HFF-Myc (cell line): ENCODE measurements at regions not wholly inside any gene's neighbourhood (a gene's known extent, or its start where the extent isn't known, plus 50 kb on each side); places are given as distances from the start of the nearest gene placed in this dataset.
"Not testable (repeated sequence)": the region's sequence is repeated elsewhere in the genome, so short reads cannot be mapped to it uniquely, and the experiment has no call there.

ENCODE experiments used
- DNase-seq: peaks from one replicate; pipeline ENCODE4 v3.0.0-alpha.2; 2011; ENCODE audit warnings: low read depth; ENCODE audit errors: extremely low read depth
- H3K4me3 ChIP-seq: replicated peaks from 2 replicates; pipeline ENCODE4 v1.5.1; 2011; ENCODE audit warnings: low read depth, mild to moderate bottlenecking, control low read depth, low read length
- CTCF ChIP-seq: IDR thresholded peaks from 2 replicates; pipeline ENCODE4 v1.5.1; 2012; ENCODE audit warnings: mild to moderate bottlenecking, low read depth, low read length, control low read depth; ENCODE audit errors: missing control alignments

DNA sequence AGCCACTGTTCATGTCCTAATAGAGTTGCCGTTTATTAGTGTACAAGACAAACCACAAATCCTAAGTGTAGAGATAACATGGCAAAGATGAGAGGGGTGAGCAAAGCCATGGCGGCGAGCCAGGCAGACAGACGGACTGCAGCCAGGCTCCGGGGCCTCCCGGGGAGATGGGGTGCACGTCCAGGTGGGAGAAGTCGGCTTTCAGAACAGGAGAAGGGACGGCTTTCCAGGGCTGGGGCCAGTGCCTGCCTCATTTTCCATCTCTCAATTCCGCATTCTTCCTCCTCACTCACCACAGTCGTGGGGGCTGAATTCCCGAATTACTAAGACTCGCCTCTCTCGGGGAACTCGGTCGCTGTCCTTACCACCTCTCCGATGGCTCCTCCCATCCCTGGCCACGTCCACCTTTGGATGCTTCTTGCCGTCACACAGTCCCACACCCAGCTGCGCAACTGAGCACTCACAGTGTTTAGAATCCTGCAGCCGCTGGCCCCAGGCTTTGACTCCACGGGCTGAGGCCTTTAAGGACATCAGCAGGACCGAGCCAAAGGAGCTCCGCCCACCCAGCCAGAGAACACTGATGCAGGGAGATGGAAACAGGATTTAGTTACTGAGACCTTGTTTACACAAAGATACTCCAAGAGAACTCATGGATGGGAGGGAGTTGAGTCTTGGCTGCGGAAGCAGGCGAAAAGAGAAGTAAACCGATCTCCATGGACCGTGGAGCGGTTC lies 59.7 kb downstream of the RNF112 start:
- peak overlapping the region; percentile 12 for H3K4me3 ChIP-seq

DNA sequence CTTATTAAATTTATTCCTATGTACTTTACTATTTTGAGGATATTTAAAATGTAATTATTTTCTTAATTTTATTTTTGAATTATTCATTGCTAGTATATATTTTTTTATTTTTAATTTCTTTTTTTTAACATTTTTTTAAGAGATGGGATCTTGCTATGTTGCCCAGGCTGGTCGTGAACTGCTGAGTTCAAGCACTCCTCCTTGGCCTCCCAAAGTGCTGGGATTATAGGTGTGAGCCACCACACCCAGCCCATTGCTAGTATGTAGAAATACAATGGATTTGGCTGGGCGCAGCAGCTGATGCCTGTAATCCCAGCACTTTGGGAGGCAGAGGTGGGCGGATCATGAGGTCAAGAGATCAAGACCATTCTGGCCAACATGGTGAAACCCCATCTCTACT lies 59.2 kb upstream of the SLC47A1 start:
- not testable (repeated sequence) for DNase-seq, H3K4me3 ChIP-seq

More for the DNA sequence above, 59.7 kb downstream of the RNF112 start:
- no peak for TF ChIP-seq CTCF
- DNase-seq, result no peak

- H3K4me3 ChIP-seq, DNase-seq: not testable (repeated sequence)
Observed at GRCh38 chr17:19475800-19476199, 57.9 kb upstream of the SLC47A1 start.

- TF ChIP-seq CTCF, result no peak
- no peak overlapping the region for H3K4me3 ChIP-seq
- DNase-seq, result no peak
Observed at GRCh38 chr17:19482576-19482975, 51.1 kb upstream of the SLC47A1 start.
